Naive thymus-derived CD8-positive, alpha-beta T cell (primary cell): ENCODE measurements at regions not wholly inside any gene's neighbourhood (a gene's known extent, or its start where the extent isn't known, plus 50 kb on each side); places are given as distances from the start of the nearest gene placed in this dataset.

Experiments
- ATAC-seq, 2 donors: fragments of 150-1000 bp; cut with Tn5 transposase in 1 of 2; sonication (Bioruptor Pico), chemical (Tn5 transposase) in 1 of 2; 1 replicate in 1 of 2; 2 replicates in 1 of 2; pipeline ENCODE4 v1.10.0; 2021; ENCODE audit warnings: mild to moderate bottlenecking in 2 of 2, moderate library complexity in 2 of 2
- POLR2A ChIA-PET: fragments of 350-600 bp; sonication (Branson Sonifier 250); formaldehyde crosslinking; loops from one replicate; lab custom pipeline; 2021; ENCODE audit warnings: antibody characterized with exemption; lab: Charles Lee
- DNase-seq, 10 donors: peaks; one replicate each; pipeline versions ENCODE4 v3.0.0 to v3.0.0-alpha.2; 2020 to 2022
- H3K27ac Mint-ChIP-seq, 10 donors: one replicate each; pipeline ENCODE4 v1.8.0; 2020 to 2022; ENCODE audit warnings: mild to moderate bottlenecking in 10 of 10, mixed read lengths in 10 of 10, moderate library complexity in 4 of 10, inconsistent platforms in 1 of 10
- H3K27me3 Mint-ChIP-seq, 5 donors: one replicate each; pipeline ENCODE4 v1.8.0; 2021 to 2022; ENCODE audit warnings: mixed read lengths in 5 of 5
- H3K36me3 Mint-ChIP-seq, 3 donors: one replicate each; pipeline ENCODE4 v1.8.0; 2020 to 2022; ENCODE audit warnings: mixed read lengths in 3 of 3, mild to moderate bottlenecking in 2 of 3, inconsistent platforms in 1 of 3
- H3K4me1 Mint-ChIP-seq, 4 donors: one replicate each; pipeline ENCODE4 v1.8.0; 2021 to 2022; ENCODE audit warnings: mixed read lengths in 4 of 4
- H3K4me3 Mint-ChIP-seq, 10 donors: one replicate each; pipeline ENCODE4 v1.8.0; 2020 to 2022; ENCODE audit warnings: mild to moderate bottlenecking in 10 of 10, mixed read lengths in 10 of 10, moderate library complexity in 6 of 10, inconsistent platforms in 1 of 10
- H3K9me3 Mint-ChIP-seq, 9 donors: one replicate each; pipeline ENCODE4 v1.8.0; 2020 to 2022; ENCODE audit warnings: mixed read lengths in 9 of 9, mild to moderate bottlenecking in 3 of 9, inconsistent platforms in 1 of 9, moderate library complexity in 1 of 9

DNA sequence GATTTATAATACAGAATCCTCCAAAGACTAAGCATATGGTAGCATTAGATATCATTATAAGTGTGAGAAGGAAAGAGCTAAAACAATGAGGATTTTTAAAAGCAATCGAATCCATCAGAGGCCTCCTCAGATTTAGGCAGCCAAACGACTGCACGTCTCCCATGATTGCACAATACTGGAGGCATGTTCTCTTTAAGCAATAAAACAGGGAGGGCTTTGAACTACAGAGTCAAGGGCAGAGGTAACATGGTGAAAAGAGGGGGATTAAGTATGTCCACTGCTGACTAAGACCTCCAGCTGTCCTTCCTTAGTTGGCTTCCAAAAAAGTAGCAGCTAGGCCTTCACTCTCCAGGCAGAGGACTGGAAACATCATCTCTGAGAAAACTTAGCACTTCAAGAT is 298.7 kb upstream of the RGMB start:
- H3K27me3 Mint-ChIP-seq, result peaks cover 0 to 6% (median 1%) of the 10 kb centered on the region in 5 donors
- no peaks in the 10 kb centered on the region for H3K4me1 Mint-ChIP-seq
- ATAC-seq (no peak), DNase-seq (no peak)
- H3K27ac Mint-ChIP-seq, result no peak overlapping the region
- no peaks in the 10 kb centered on the region for H3K9me3 Mint-ChIP-seq
- H3K36me3 Mint-ChIP-seq, result no peaks in the 10 kb centered on the region
- H3K4me3 Mint-ChIP-seq, result no peak overlapping the region
- POLR2A ChIA-PET, result no interaction called here

GRCh38 chr5:98482321-98483300 is 290.9 kb upstream of the RGMB start:
- Mint-ChIP-seq H3K9me3 (peaks cover 0 to 2% (median 0%) of the 10 kb centered on the region in 9 donors), H3K4me1 (peaks cover 0 to 1% (median 0%) of the 10 kb centered on the region in 4 donors), H3K27ac (no peak overlapping the region), H3K4me3 (no peak overlapping the region), H3K27me3 (peaks cover under 1 to 13% (median 7%) of the 10 kb centered on the region in 5 donors), H3K36me3 (no peaks in the 10 kb centered on the region)
- DNase-seq (no peak), ATAC-seq (no peak)
- POLR2A ChIA-PET, result no interaction called here

DNA sequence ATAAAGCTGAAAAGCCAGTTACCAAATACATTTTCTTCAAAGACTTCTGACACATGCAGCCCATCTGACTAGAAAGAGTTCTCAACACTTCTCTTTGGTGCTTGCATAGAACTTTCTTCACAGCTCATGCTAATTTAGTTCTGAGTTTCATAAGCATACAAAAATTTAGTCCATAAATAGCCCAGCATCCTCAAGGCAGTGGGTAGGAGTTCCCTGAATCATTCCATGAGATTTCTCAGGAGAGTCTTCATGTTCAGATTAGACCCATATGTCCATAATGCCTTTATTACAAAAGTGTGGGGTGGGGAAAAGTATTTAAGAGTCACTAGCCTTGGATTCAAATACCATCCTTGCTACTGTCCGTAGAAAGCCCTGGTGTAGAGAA is 290.2 kb upstream of the RGMB start:
- Mint-ChIP-seq H3K27me3 (peaks cover 0 to 13% (median 7%) of the 10 kb centered on the region in 5 donors), H3K4me1 (peaks cover 0 to 1% (median 0%) of the 10 kb centered on the region in 4 donors), H3K9me3 (peaks cover 0 to 2% (median 0%) of the 10 kb centered on the region in 9 donors), H3K36me3 (no peaks in the 10 kb centered on the region), H3K4me3 (no peak overlapping the region), H3K27ac (no peak overlapping the region)
- DNase-seq (no peak), ATAC-seq (no peak)
- POLR2A ChIA-PET, result no interaction called here

DNA sequence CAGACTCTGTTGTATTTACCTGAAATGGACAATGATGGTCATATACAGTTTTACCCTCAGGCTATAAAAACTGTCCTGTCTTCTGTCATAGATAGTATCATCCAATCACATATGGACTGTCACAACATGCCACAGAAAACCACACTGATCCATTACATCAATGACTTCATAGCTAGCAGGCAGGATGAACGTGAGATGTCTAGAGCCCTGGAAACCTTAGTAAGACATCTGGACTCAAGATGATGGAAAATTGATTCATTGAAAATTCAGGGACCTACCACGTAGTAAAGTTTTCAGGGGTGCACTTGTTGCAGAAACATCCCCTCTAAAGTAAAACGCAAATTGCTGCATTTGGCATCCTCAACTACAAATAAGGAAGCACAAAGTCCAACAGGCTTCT is 284.4 kb upstream of the RGMB start:
- POLR2A ChIA-PET, result no interaction called here
- Mint-ChIP-seq H3K4me1 (no peaks in the 10 kb centered on the region), H3K27me3 (peaks cover 0 to 19% (median 0%) of the 10 kb centered on the region in 5 donors), H3K4me3 (no peak overlapping the region), H3K36me3 (peaks cover 0 to 6% (median 0%) of the 10 kb centered on the region in 3 donors), H3K27ac (no peak overlapping the region), H3K9me3 (peaks cover 0 to 30% (median 11%) of the 10 kb centered on the region in 9 donors)
- DNase-seq (no peak), ATAC-seq (no peak)

DNA sequence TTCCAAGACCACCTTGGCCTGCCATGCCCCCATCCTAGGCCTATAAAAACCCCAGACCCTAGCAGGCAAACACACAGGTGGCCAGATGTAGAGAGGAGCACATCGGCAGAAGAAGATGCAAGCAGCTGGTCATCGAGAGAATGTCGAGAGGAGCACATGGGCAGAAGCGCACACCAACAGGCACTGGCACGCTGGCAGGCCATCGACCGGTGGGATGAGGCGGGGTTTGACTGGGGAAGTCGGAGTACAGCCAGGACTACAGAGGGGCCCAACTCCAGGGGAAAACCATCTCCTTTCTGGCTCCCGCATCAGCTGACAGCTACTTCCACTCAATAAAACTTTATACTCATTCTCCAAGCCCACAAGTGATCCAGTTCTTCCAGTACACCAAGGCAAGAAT is 283.1 kb upstream of the RGMB start:
- Mint-ChIP-seq H3K4me3 (no peak overlapping the region), H3K4me1 (no peaks in the 10 kb centered on the region)
- POLR2A ChIA-PET, result no interaction called here

DNA sequence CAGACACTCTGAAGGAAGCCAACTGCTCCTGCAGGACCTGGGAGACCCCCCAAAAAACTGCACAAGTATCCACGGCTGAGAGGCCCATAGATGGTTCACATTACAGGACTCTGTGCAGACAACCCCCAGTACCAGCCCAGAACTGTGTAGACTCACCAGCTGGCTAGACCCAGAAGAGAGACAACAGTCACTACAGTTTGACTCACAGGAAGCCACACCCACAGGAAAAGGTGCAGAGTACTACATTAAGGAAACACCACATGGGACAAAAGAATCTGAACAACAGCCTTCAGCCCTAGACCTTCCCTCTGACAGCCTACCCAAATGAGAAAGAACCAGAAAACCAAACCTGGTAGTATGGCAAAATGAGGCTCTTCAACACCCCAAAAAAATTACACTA is 281.2 kb upstream of the RGMB start:
- Mint-ChIP-seq H3K27me3 (peaks cover 0 to 11% (median 0%) of the 10 kb centered on the region in 5 donors), H3K27ac (peak overlapping the region in 1 of 10 donors; percentile 29), H3K4me3 (no peak overlapping the region), H3K9me3 (peaks cover 0 to 42% (median 15%) of the 10 kb centered on the region in 9 donors), H3K4me1 (no peaks in the 10 kb centered on the region), H3K36me3 (peaks cover 0 to 6% (median 0%) of the 10 kb centered on the region in 3 donors)
- ATAC-seq, result no peak
- POLR2A ChIA-PET, result no interaction called here
- no peak for DNase-seq

More for the DNA sequence above, 283.1 kb upstream of the RGMB start:
- Mint-ChIP-seq H3K27ac (no peak overlapping the region), H3K27me3 (peaks cover 0 to 19% (median 0%) of the 10 kb centered on the region in 5 donors), H3K9me3 (peaks cover 0 to 42% (median 14%) of the 10 kb centered on the region in 9 donors), H3K36me3 (peaks cover 0 to 6% (median 0%) of the 10 kb centered on the region in 3 donors)
- DNase-seq (no peak), ATAC-seq (no peak)

- POLR2A ChIA-PET, result no interaction called here
- H3K9me3 Mint-ChIP-seq, result peaks cover 0 to 29% (median 12%) of the 10 kb centered on the region in 9 donors
- no peak for ATAC-seq
- no peak overlapping the region for H3K4me3 Mint-ChIP-seq
- H3K4me1 Mint-ChIP-seq, result peaks cover 0 to 2% (median 0%) of the 10 kb centered on the region in 4 donors
- peaks cover 0 to 6% (median 0%) of the 10 kb centered on the region in 3 donors for H3K36me3 Mint-ChIP-seq
- H3K27me3 Mint-ChIP-seq, result peaks cover 0 to 6% (median 0%) of the 10 kb centered on the region in 5 donors
- no peak overlapping the region for H3K27ac Mint-ChIP-seq
- DNase-seq, result no peak
These were observed 276.0 kb upstream of the RGMB start for GRCh38 chr5:98497418-98497817.

GRCh38 chr5:98498028-98498427 is 275.4 kb upstream of the RGMB start:
- DNase-seq, result no peak
- Mint-ChIP-seq H3K4me1 (peaks cover 0 to 2% (median 0%) of the 10 kb centered on the region in 4 donors), H3K36me3 (peaks cover 0 to 5% (median 0%) of the 10 kb centered on the region in 3 donors), H3K9me3 (peaks cover 0 to 23% (median 8%) of the 10 kb centered on the region in 9 donors), H3K27me3 (peaks cover 0 to 6% (median 0%) of the 10 kb centered on the region in 5 donors), H3K27ac (no peak overlapping the region), H3K4me3 (no peak overlapping the region)
- POLR2A ChIA-PET, result no interaction called here
- no peak for ATAC-seq

DNA sequence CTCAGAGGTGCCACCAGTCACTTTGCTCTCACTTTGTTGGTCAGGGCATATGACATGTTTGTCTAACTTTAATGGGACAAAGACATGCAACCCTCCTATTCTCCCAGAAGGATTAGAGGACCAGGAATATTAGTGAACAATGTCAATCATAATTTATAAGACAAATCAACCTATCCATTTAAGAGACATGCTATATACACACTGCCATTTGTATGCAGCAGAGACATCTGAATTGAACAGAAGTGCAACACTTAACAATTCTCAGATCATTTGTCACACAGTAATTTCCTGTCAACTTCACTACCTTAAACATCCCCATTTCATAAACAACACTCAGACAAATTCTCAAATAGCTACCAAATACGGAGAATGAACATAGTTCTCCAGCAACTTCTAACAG is 273.6 kb upstream of the RGMB start:
- Mint-ChIP-seq H3K36me3 (no peaks in the 10 kb centered on the region), H3K4me3 (no peak overlapping the region), H3K27ac (no peak overlapping the region), H3K9me3 (peaks cover 0 to 5% (median 2%) of the 10 kb centered on the region in 9 donors), H3K4me1 (peaks cover 0 to 2% (median 0%) of the 10 kb centered on the region in 4 donors), H3K27me3 (peaks cover 0 to 4% (median 0%) of the 10 kb centered on the region in 5 donors)
- POLR2A ChIA-PET, result no interaction called here
- DNase-seq (no peak), ATAC-seq (no peak)

DNA sequence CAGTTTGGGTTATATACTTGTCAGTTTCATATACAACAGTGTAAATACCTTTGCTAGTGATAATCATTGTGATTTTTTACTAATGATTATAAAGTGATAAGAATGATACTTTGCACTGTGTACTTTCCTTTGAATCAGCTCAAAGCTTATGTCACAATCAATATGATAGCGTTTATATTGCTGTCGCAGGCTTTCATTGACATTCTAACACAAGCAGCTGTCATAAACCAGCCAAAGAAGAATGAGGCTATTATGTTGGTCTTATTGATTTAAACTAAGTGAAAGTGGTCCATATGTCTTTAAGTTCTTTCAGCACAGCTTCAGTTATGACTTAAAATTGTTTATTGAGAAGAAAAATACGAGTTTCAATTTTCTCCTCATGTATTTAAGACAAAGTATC is 272.7 kb upstream of the RGMB start:
- Mint-ChIP-seq H3K27me3 (peaks cover 0 to 8% (median 3%) of the 10 kb centered on the region in 5 donors), H3K36me3 (no peaks in the 10 kb centered on the region), H3K9me3 (peaks cover 0 to 4% (median 0%) of the 10 kb centered on the region in 9 donors), H3K4me3 (no peak overlapping the region), H3K4me1 (peaks cover 0 to 2% (median 0%) of the 10 kb centered on the region in 4 donors), H3K27ac (no peak overlapping the region)
- no peak for DNase-seq
- POLR2A ChIA-PET, result no interaction called here
- no peak for ATAC-seq

- ATAC-seq (no peak), DNase-seq (no peak)
- Mint-ChIP-seq H3K9me3 (peaks cover 0 to 7% (median 0%) of the 10 kb centered on the region in 9 donors), H3K4me1 (peaks cover 0 to 2% (median 0%) of the 10 kb centered on the region in 4 donors), H3K27me3 (peaks cover 0 to 16% (median 5%) of the 10 kb centered on the region in 5 donors), H3K4me3 (no peak overlapping the region), H3K27ac (no peak overlapping the region), H3K36me3 (no peaks in the 10 kb centered on the region)
- POLR2A ChIA-PET, result no interaction called here
These were observed 269.8 kb upstream of the RGMB start for GRCh38 chr5:98503616-98504015.

DNA sequence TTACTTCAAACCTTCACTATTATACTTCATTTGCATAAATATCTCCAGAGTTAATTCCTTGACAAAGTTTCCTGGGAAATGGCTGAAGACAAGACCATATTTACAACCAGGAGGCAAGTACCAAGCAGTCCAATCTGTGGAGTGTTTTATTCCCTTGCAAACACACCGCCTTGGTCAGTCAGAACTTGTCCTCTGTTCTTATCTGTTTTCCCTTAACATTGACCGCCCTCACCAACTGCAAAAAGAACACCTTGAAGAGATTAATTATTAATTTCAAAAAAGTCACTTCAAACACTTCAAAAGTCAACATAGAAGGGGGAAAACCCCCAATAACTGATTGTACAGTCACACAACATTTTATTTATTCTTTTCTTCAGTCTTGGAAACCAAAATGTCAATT is 269.0 kb upstream of the RGMB start:
- Mint-ChIP-seq H3K27ac (no peak overlapping the region), H3K9me3 (peaks cover 0 to 7% (median 0%) of the 10 kb centered on the region in 9 donors), H3K36me3 (no peaks in the 10 kb centered on the region), H3K4me1 (no peaks in the 10 kb centered on the region), H3K4me3 (no peak overlapping the region), H3K27me3 (peaks cover 0 to 16% (median 5%) of the 10 kb centered on the region in 5 donors)
- ATAC-seq, result no peak
- POLR2A ChIA-PET, result no interaction called here
- no peak for DNase-seq
